K562 (cell line): ENCODE measurements at regions not wholly inside any gene's neighbourhood (a gene's known extent, or its start where the extent isn't known, plus 50 kb on each side); places are given as distances from the start of the nearest gene placed in this dataset.
A peak's percentile ranks its signal among the peaks of the same experiment; 100 is the strongest.

Source experiments
- ADNP ChIP-seq: fragments of 200-800 bp; sonication (Bioruptor generic); IDR thresholded peaks from 2 replicates; pipeline ENCODE4 v1.6.1; 2016; ENCODE audit warnings: missing genetic modification characterization, missing compliant biosample characterization
- ARID2 ChIP-seq: fragments of 450-650 bp; IDR thresholded peaks from 2 replicates; pipeline ENCODE4 v1.6.1; 2017; ENCODE audit warnings: antibody characterized with exemption, mild to moderate bottlenecking
- ATF1 ChIP-seq, 2 experiments: fragments of 450-650 bp in 1 of 2; IDR thresholded peaks; 2 replicates each; pipeline ENCODE4 v1.6.1; 2016; ENCODE audit warnings: missing compliant biosample characterization in 1 of 2, missing genetic modification characterization in 1 of 2
- CBFB ChIP-seq: sonication (generic); formaldehyde crosslinking; IDR thresholded peaks from 2 replicates; pipeline ENCODE4 v1.4.0; 2020; ENCODE audit warnings: mild to moderate bottlenecking, missing genetic modification reagents
- CBX2 ChIP-seq: fragments of 200-600 bp; sonication (generic); IDR thresholded peaks from one replicate; pipeline ENCODE4 v1.6.1; 2012; ENCODE audit warnings: mild to moderate bottlenecking, low read length, inconsistent platforms; ENCODE audit not compliant: insufficient read depth, poor library complexity, severe bottlenecking
- DIDO1 ChIP-seq: fragments of 450-650 bp; IDR thresholded peaks from 2 replicates; pipeline ENCODE4 v1.6.1; 2016; ENCODE audit warnings: low read depth, missing biosample characterization, missing genetic modification characterization
- EZH2 ChIP-seq: IDR thresholded peaks from 2 replicates; pipeline ENCODE4 v1.6.1; 2012; ENCODE audit warnings: low read depth, mild to moderate bottlenecking, inconsistent platforms, low read length, borderline replicate concordance
- MCM3 ChIP-seq: fragments of 450-650 bp; IDR thresholded peaks from 2 replicates; pipeline ENCODE4 v1.6.1; 2016
- MTF1 ChIP-seq: fragments of 250-450 bp; sonication (Bioruptor Pico); IDR thresholded peaks from 2 replicates; pipeline ENCODE4 v1.9.0; 2021; ENCODE audit warnings: moderate library complexity, mild to moderate bottlenecking, inconsistent platforms, borderline replicate concordance
- POLR2G ChIP-seq: fragments of 200-400 bp; formaldehyde crosslinking; IDR thresholded peaks from 2 replicates; pipeline ENCODE4 v1.6.1; 2017; ENCODE audit warnings: low read depth, mild to moderate bottlenecking, antibody characterized with exemption, low read length, moderate library complexity
- RAD21 ChIP-seq, 2 experiments: fragments of 250-450 bp in 1 of 2; fragments of 450-650 bp in 1 of 2; sonication (Bioruptor Pico) in 1 of 2; formaldehyde crosslinking in 1 of 2; IDR thresholded peaks in 1 of 2; conservative IDR thresholded peaks in 1 of 2; 2 replicates each; pipeline versions ENCODE4 v1.4.0 to v1.8.0; 2020 to 2022; ENCODE audit warnings: mild to moderate bottlenecking in 2 of 2, moderate library complexity in 1 of 2
- RB1 ChIP-seq: fragments of 450-650 bp; IDR thresholded peaks from 2 replicates; pipeline ENCODE4 v1.6.1; 2017; ENCODE audit warnings: low read depth, mild to moderate bottlenecking
- ZBTB7A ChIP-seq: IDR thresholded peaks from 2 replicates; pipeline ENCODE4 v1.6.1; 2011; ENCODE audit warnings: low read depth, mild to moderate bottlenecking, low read length, moderate library complexity, borderline replicate concordance; ENCODE audit not compliant: control insufficient read depth
- ZNF707 ChIP-seq: fragments of 250-450 bp; sonication (Bioruptor Pico); conservative IDR thresholded peaks from 2 replicates; pipeline ENCODE4 v1.8.0; 2022; ENCODE audit warnings: inconsistent platforms, mild to moderate bottlenecking, moderate library complexity
- TF ChIP-seq, protein P1 (sequence below): fragments of 250-450 bp; sonication (Bioruptor Pico); IDR thresholded peaks from 2 replicates; pipeline ENCODE4 v1.8.0; 2021; ENCODE audit warnings: moderate library complexity, mild to moderate bottlenecking, inconsistent platforms
- TF ChIP-seq, protein P2 (sequence below), 2 experiments: fragments of 150-350 bp in 1 of 2; IDR thresholded peaks; 2 replicates each; pipeline ENCODE4 v1.6.1; 2012 to 2016; ENCODE audit warnings: low read depth in 2 of 2, low read length in 2 of 2, mild to moderate bottlenecking in 1 of 2, moderate library complexity in 1 of 2

GRCh38 chr21:33127154-33127867 is 57.4 kb downstream of the OLIG1 start (continued):
- TF ChIP-seq, protein P1, sequence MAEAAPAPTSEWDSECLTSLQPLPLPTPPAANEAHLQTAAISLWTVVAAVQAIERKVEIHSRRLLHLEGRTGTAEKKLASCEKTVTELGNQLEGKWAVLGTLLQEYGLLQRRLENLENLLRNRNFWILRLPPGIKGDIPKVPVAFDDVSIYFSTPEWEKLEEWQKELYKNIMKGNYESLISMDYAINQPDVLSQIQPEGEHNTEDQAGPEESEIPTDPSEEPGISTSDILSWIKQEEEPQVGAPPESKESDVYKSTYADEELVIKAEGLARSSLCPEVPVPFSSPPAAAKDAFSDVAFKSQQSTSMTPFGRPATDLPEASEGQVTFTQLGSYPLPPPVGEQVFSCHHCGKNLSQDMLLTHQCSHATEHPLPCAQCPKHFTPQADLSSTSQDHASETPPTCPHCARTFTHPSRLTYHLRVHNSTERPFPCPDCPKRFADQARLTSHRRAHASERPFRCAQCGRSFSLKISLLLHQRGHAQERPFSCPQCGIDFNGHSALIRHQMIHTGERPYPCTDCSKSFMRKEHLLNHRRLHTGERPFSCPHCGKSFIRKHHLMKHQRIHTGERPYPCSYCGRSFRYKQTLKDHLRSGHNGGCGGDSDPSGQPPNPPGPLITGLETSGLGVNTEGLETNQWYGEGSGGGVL: no peak
- no peak for TF ChIP-seq CBX2
- TF ChIP-seq POLR2G: no peak
- no peak for TF ChIP-seq ATF1 (CRISPR knock-in tag; IDR thresholded peaks at IDR 0.05)
- TF ChIP-seq ATF1 (tag; IDR thresholded peaks at IDR 0.05): peak; percentile 25; the same call in 1 of the 2 replicates
- peak; percentile 86 to 92 for TF ChIP-seq RAD21 (CRISPR knock-in tag; conservative IDR thresholded peaks at IDR 0.05 in 1 of 2, IDR thresholded peaks at IDR 0.05 in 1 of 2)
- no peak for TF ChIP-seq RB1
- no peak for TF ChIP-seq ADNP (tag)
- no peak for TF ChIP-seq MTF1
- peak; percentile 24; the same call in 1 of the 2 replicates for TF ChIP-seq ZBTB7A
- TF ChIP-seq, protein P2, sequence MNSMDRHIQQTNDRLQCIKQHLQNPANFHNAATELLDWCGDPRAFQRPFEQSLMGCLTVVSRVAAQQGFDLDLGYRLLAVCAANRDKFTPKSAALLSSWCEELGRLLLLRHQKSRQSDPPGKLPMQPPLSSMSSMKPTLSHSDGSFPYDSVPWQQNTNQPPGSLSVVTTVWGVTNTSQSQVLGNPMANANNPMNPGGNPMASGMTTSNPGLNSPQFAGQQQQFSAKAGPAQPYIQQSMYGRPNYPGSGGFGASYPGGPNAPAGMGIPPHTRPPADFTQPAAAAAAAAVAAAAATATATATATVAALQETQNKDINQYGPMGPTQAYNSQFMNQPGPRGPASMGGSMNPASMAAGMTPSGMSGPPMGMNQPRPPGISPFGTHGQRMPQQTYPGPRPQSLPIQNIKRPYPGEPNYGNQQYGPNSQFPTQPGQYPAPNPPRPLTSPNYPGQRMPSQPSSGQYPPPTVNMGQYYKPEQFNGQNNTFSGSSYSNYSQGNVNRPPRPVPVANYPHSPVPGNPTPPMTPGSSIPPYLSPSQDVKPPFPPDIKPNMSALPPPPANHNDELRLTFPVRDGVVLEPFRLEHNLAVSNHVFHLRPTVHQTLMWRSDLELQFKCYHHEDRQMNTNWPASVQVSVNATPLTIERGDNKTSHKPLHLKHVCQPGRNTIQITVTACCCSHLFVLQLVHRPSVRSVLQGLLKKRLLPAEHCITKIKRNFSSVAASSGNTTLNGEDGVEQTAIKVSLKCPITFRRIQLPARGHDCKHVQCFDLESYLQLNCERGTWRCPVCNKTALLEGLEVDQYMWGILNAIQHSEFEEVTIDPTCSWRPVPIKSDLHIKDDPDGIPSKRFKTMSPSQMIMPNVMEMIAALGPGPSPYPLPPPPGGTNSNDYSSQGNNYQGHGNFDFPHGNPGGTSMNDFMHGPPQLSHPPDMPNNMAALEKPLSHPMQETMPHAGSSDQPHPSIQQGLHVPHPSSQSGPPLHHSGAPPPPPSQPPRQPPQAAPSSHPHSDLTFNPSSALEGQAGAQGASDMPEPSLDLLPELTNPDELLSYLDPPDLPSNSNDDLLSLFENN (IDR thresholded peaks at IDR 0.05; ENCODE audit: low read depth in 2 of 2, low read length in 2 of 2): peak in 1 of 2 experiments; percentile 43; a peak in 1 of 4 replicates
- no peak for TF ChIP-seq MCM3
- TF ChIP-seq DIDO1 (tag): no peak
- TF ChIP-seq ZNF707: no peak
- TF ChIP-seq EZH2: no peak
- TF ChIP-seq CBFB (CRISPR knock-in tag): no peak
- 0 out of 2 replicates have a peak, but pooled peaks have one; percentile 54 for TF ChIP-seq ARID2
